GM23338 (cell line): ENCODE measurements at regions not wholly inside any gene's neighbourhood (a gene's known extent, or its start where the extent isn't known, plus 50 kb on each side); places are given as distances from the start of the nearest gene placed in this dataset.
A peak's percentile ranks its signal among the peaks of the same experiment; 100 is the strongest.

ENCODE experiments used
- ATAC-seq: fragments of 200-7000 bp; cut with Tn5 transposase; 3 replicates; pipeline ENCODE4 v1.9.1; 2020
- DNase-seq: peaks from one replicate; pipeline ENCODE4 v3.0.0-alpha.2; 2015; ENCODE audit warnings: low spot score
- H2AFZ ChIP-seq: fragments of 200-600 bp; sonication (generic); 2 replicates; pipeline ENCODE4 v1.8.0; 2016; ENCODE audit warnings: antibody characterized with exemption, mild to moderate bottlenecking, moderate library complexity
- H3F3A ChIP-seq: fragments of 200-600 bp; sonication (generic); replicated peaks from 2 replicates; pipeline ENCODE4 v1.8.0; 2017; ENCODE audit warnings: antibody characterized with exemption, mixed run types, low read depth
- H3K27ac ChIP-seq: fragments of 200-600 bp; sonication (generic); 2 replicates; pipeline ENCODE4 v1.6.1; 2016; ENCODE audit warnings: low read depth
- H3K27me3 ChIP-seq: fragments of 200-600 bp; sonication (generic); 2 replicates; pipeline ENCODE4 v1.8.0; 2016; ENCODE audit warnings: mild to moderate bottlenecking, mixed run types, moderate library complexity; ENCODE audit not compliant: insufficient read depth
- H3K36me3 ChIP-seq: fragments of 200-600 bp; sonication (generic); 2 replicates; pipeline ENCODE4 v1.8.0; 2016; ENCODE audit warnings: mild to moderate bottlenecking; ENCODE audit not compliant: insufficient read depth
- H3K4me1 ChIP-seq: fragments of 200-600 bp; sonication (generic); 2 replicates; pipeline ENCODE4 v1.8.0; 2016; ENCODE audit warnings: mild to moderate bottlenecking, moderate library complexity; ENCODE audit not compliant: insufficient read depth
- H3K4me2 ChIP-seq: fragments of 200-600 bp; sonication (generic); 2 replicates; pipeline ENCODE4 v1.7.1; 2017; ENCODE audit warnings: mixed run types
- H3K4me3 ChIP-seq: fragments of 200-600 bp; sonication (generic); 2 replicates; pipeline ENCODE4 v1.6.1; 2016; ENCODE audit warnings: mixed run types
- H3K79me2 ChIP-seq: fragments of 200-600 bp; sonication (generic); replicated peaks from 2 replicates; pipeline ENCODE4 v1.8.0; 2017; ENCODE audit warnings: mild to moderate bottlenecking; ENCODE audit not compliant: insufficient read depth
- H3K9me2 ChIP-seq: fragments of 200-600 bp; sonication (generic); 2 replicates; pipeline ENCODE4 v1.8.0; 2017; ENCODE audit not compliant: insufficient read depth
- H4K20me1 ChIP-seq: fragments of 200-600 bp; sonication (generic); replicated peaks from 2 replicates; pipeline ENCODE4 v1.8.0; 2017; ENCODE audit warnings: mild to moderate bottlenecking; ENCODE audit not compliant: insufficient read depth
- H3K27ac Mint-ChIP-seq: 2 replicates; pipeline ENCODE4 v1.8.0; 2020; ENCODE audit warnings: inconsistent platforms, mild to moderate bottlenecking, moderate library complexity, mixed read lengths
- H3K27me3 Mint-ChIP-seq: 3 replicates; pipeline ENCODE4 v1.8.0; 2022; ENCODE audit warnings: low read depth, mild to moderate bottlenecking, moderate library complexity, mixed read lengths, inconsistent platforms; ENCODE audit not compliant: insufficient read depth, poor library complexity
- H3K36me3 Mint-ChIP-seq: 3 replicates; pipeline ENCODE4 v1.8.0; 2021; ENCODE audit warnings: low read depth, mild to moderate bottlenecking, inconsistent platforms, moderate library complexity, mixed read lengths
- H3K4me1 Mint-ChIP-seq: 3 replicates; pipeline ENCODE4 v1.8.0; 2020; ENCODE audit warnings: mild to moderate bottlenecking, inconsistent platforms, mixed read lengths
- H3K4me3 Mint-ChIP-seq: 3 replicates; pipeline ENCODE4 v1.8.0; 2021; ENCODE audit warnings: moderate library complexity, mild to moderate bottlenecking, inconsistent platforms, mixed read lengths
- H3K9me3 Mint-ChIP-seq: 3 replicates; pipeline ENCODE4 v1.8.0; 2020; ENCODE audit warnings: moderate library complexity, mild to moderate bottlenecking, inconsistent platforms, mixed read lengths
- ETS1 ChIP-seq: IDR thresholded peaks from 2 replicates; pipeline ENCODE4 v1.6.1; 2016; ENCODE audit warnings: antibody characterized with exemption
- EZH2 ChIP-seq: fragments of 200-600 bp; sonication (generic); IDR thresholded peaks from one replicate; pipeline ENCODE4 v1.8.0; 2017; ENCODE audit warnings: antibody characterized with exemption, mild to moderate bottlenecking, low read depth; ENCODE audit not compliant: unreplicated experiment
- EZH2phosphoT487 ChIP-seq: fragments of 200-600 bp; sonication (generic); IDR thresholded peaks from one replicate; pipeline ENCODE4 v1.8.1; 2018; ENCODE audit warnings: antibody characterized with exemption; ENCODE audit not compliant: unreplicated experiment
- JUNB ChIP-seq: IDR thresholded peaks from one replicate; pipeline ENCODE4 v1.6.1; 2016; ENCODE audit warnings: antibody characterized with exemption; ENCODE audit not compliant: unreplicated experiment
- NANOG ChIP-seq: IDR thresholded peaks from 2 replicates; pipeline ENCODE4 v1.6.1; 2016; ENCODE audit warnings: antibody characterized with exemption, borderline replicate concordance
- POLR2AphosphoS5 ChIP-seq: IDR thresholded peaks from 2 replicates; pipeline ENCODE4 v1.6.1; 2016; ENCODE audit warnings: antibody characterized with exemption, low read depth
- ZNF114 ChIP-seq: fragments of 250-450 bp; sonication (Bioruptor Pico); IDR thresholded peaks from 2 replicates; pipeline ENCODE4 v1.5.0; 2020; ENCODE audit warnings: mild to moderate bottlenecking, moderate library complexity
- ZNF331 ChIP-seq: fragments of 250-450 bp; sonication (Bioruptor Pico); IDR thresholded peaks from 2 replicates; pipeline ENCODE4 v1.5.0; 2020; ENCODE audit warnings: low read depth, mild to moderate bottlenecking, moderate library complexity

GRCh38 chr20:19098806-19099578 lies 113.5 kb upstream of the SLC24A3 start:
- H3K9me3 Mint-ChIP-seq: no peaks in the 10 kb centered on the region; the same call in 2 of the 3 replicates
- no peak for DNase-seq
- H3K4me1 ChIP-seq: peaks cover 13% of the 10 kb centered on the region
- no peak overlapping the region for H3K4me3 ChIP-seq
- H3K27me3 Mint-ChIP-seq: peaks cover 4% of the 10 kb centered on the region
- no peaks in the 10 kb centered on the region for H3K36me3 ChIP-seq
- peaks cover 19% of the 10 kb centered on the region for H3K4me1 Mint-ChIP-seq
- H4K20me1 ChIP-seq: no peaks in the 10 kb centered on the region
- H3K4me2 ChIP-seq: no peak overlapping the region
- H3K79me2 ChIP-seq: no peaks in the 10 kb centered on the region
- ATAC-seq: no peak
- TF ChIP-seq EZH2phosphoT487: no peak
- no peak for TF ChIP-seq EZH2
- TF ChIP-seq ZNF114 (CRISPR knock-in tag): no peak
- TF ChIP-seq ZNF331 (CRISPR knock-in tag): no peak
- TF ChIP-seq ETS1: no peak
- TF ChIP-seq NANOG: no peak
- TF ChIP-seq JUNB: no peak
- H3F3A ChIP-seq: no peaks in the 10 kb centered on the region
- H3K27me3 ChIP-seq: no peaks in the 10 kb centered on the region
- H3K9me2 ChIP-seq: peaks cover 12% of the 10 kb centered on the region
- no peak overlapping the region for H3K27ac ChIP-seq
- H3K27ac Mint-ChIP-seq: no peak overlapping the region
- H2AFZ ChIP-seq: peak overlapping the region; percentile 38; the same call in 1 of the 2 replicates
- H3K4me3 Mint-ChIP-seq: no peak overlapping the region
- no peaks in the 10 kb centered on the region; the same call in 2 of the 3 replicates for H3K36me3 Mint-ChIP-seq

GRCh38 chr20:19099596-19100545 lies 112.6 kb upstream of the SLC24A3 start:
- H3K36me3 ChIP-seq: no peaks in the 10 kb centered on the region
- peaks cover 18% of the 10 kb centered on the region for H3K4me1 Mint-ChIP-seq
- H3K27me3 Mint-ChIP-seq: peaks cover 4% of the 10 kb centered on the region
- H3K27me3 ChIP-seq: no peaks in the 10 kb centered on the region
- H3F3A ChIP-seq: no peaks in the 10 kb centered on the region
- no peaks in the 10 kb centered on the region; the same call in 2 of the 3 replicates for H3K36me3 Mint-ChIP-seq
- peaks cover 12% of the 10 kb centered on the region for H3K9me2 ChIP-seq
- H3K79me2 ChIP-seq: no peaks in the 10 kb centered on the region
- 0 out of 2 replicates have a peak overlapping the region, but pooled peaks have one; percentile 14 for H2AFZ ChIP-seq
- no peak overlapping the region for H3K4me2 ChIP-seq
- DNase-seq: no peak
- no peaks in the 10 kb centered on the region; the same call in 2 of the 3 replicates for H3K9me3 Mint-ChIP-seq
- no peak overlapping the region for H3K4me3 Mint-ChIP-seq
- H3K4me1 ChIP-seq: peaks cover 11% of the 10 kb centered on the region
- H3K4me3 ChIP-seq: no peak overlapping the region
- H3K27ac Mint-ChIP-seq: 0 out of 2 replicates have a peak overlapping the region, but pooled peaks have one; percentile 65
- no peaks in the 10 kb centered on the region for H4K20me1 ChIP-seq
- H3K27ac ChIP-seq: no peak overlapping the region
- no peak for ATAC-seq
- TF ChIP-seq ETS1 (no peak), POLR2AphosphoS5 (no peak)
